ENCODE measurements at regions not wholly inside any gene's neighbourhood (a gene's known extent, or its start where the extent isn't known, plus 50 kb on each side); places are given as distances from the start of the nearest gene placed in this dataset.
A peak's percentile ranks its signal among the peaks of the same experiment; 100 is the strongest.

GRCh38 chr18:1599196-1599595, 694.5 kb downstream of the ADCYAP1 start:
- Histone ChIP-seq H3K4me3 (ENCODE audit: low read depth, low read length) (no peak overlapping the region), H3K9me3 (ENCODE audit: severe bottlenecking) (no peaks in the 10 kb centered on the region), H3K27ac (no peak overlapping the region), H3K27me3 (ENCODE audit: insufficient read depth, low read depth, severe bottlenecking) (no peaks in the 10 kb centered on the region), H3K36me3 (no peaks in the 10 kb centered on the region)
- no peak for TF ChIP-seq CTCF (IDR thresholded peaks at IDR 0.05; ENCODE audit: low read depth, low read length)
- no peak for DNase-seq

- peak; percentile 74 for DNase-seq
- no peak for TF ChIP-seq CTCF (IDR thresholded peaks at IDR 0.05; ENCODE audit: low read depth, low read length)
- Histone ChIP-seq H3K36me3 (no peaks in the 10 kb centered on the region), H3K27me3 (ENCODE audit: insufficient read depth, low read depth, severe bottlenecking) (no peaks in the 10 kb centered on the region), H3K4me3 (ENCODE audit: low read depth, low read length) (no peak overlapping the region), H3K27ac (peak overlapping the region; percentile 13), H3K9me3 (ENCODE audit: severe bottlenecking) (no peaks in the 10 kb centered on the region)
These were observed 700.1 kb downstream of the ADCYAP1 start for GRCh38 chr18:1604751-1605150.

GRCh38 chr18:1618364-1618763, 713.7 kb downstream of the ADCYAP1 start:
- H3K9me3 ChIP-seq (ENCODE audit: severe bottlenecking) = no peaks in the 10 kb centered on the region
- no peaks in the 10 kb centered on the region for H3K27me3 ChIP-seq (ENCODE audit: insufficient read depth, low read depth, severe bottlenecking)
- no peak for TF ChIP-seq CTCF (IDR thresholded peaks at IDR 0.05; ENCODE audit: low read depth, low read length)
- no peak overlapping the region for H3K27ac ChIP-seq
- no peak overlapping the region for H3K4me3 ChIP-seq (ENCODE audit: low read depth, low read length)
- H3K36me3 ChIP-seq = no peaks in the 10 kb centered on the region
- no peak for DNase-seq

DNA sequence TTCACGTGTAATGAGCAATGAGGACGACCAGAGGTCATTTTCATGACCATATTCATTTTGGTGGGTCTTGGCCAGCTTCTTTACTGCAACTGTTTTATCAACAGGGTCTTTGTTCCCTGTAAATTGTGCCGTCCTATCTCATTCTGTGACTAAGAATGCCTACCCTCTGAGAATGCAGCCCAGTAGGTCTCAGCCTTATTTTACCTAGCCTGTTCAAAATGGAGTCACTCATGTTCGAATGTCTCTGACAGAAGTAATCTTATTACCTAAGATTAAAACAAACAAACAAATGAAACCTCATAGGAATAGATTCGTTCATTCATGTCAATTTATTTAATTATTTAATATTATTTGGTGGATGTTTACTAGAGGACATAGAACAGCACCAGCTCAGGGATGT, 714.8 kb downstream of the ADCYAP1 start:
- no peak for DNase-seq
- TF ChIP-seq CTCF (IDR thresholded peaks at IDR 0.05; ENCODE audit: low read depth, low read length) = no peak
- H3K9me3 ChIP-seq (ENCODE audit: severe bottlenecking) = no peaks in the 10 kb centered on the region
- H3K27ac ChIP-seq = no peak overlapping the region
- no peak overlapping the region for H3K4me3 ChIP-seq (ENCODE audit: low read depth, low read length)
- no peaks in the 10 kb centered on the region for H3K27me3 ChIP-seq (ENCODE audit: insufficient read depth, low read depth, severe bottlenecking)
- H3K36me3 ChIP-seq = no peaks in the 10 kb centered on the region

DNA sequence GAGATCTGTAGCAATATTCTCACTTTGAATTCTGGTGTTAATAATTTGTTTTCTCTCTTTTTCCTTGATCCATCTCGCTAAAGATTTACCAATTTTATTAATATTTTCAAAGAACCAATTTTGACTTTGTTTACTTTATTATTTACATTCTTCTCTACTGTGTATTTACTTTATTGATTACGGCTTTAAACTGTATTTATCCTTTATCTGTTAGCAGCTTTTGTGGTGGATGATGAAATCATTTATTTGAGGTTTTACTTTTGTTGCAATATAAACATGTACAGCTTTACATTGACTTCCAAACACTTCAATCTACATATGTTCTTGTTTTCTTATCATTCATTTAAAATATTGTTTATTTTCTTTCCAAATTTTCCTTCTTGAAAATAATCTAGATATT, 719.9 kb downstream of the ADCYAP1 start:
- no peak for DNase-seq
- H3K27me3 ChIP-seq (ENCODE audit: insufficient read depth, low read depth, severe bottlenecking) = no peaks in the 10 kb centered on the region
- no peaks in the 10 kb centered on the region for H3K36me3 ChIP-seq
- TF ChIP-seq CTCF (IDR thresholded peaks at IDR 0.05; ENCODE audit: low read depth, low read length) = no peak
- no peaks in the 10 kb centered on the region for H3K9me3 ChIP-seq (ENCODE audit: severe bottlenecking)
- no peak overlapping the region for H3K27ac ChIP-seq
- H3K4me3 ChIP-seq (ENCODE audit: low read depth, low read length) = no peak overlapping the region

DNA sequence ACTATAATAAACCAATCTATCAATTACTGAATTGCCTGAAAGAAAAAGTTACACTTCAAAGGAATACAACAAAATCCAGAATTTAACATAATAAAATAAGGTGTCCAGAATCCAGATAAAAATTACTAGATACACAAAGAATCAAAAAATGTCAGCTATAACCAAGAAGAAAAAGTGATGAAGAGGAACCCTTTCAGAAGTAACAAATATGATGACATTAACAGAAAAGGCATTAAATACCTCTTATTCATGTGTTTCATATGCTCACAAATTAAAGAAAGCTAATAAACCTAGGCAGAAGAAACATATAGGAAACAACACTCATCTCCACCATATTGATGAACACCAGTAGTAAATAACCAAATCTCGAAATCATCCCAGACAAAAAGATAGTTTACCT, 722.8 kb downstream of the ADCYAP1 start:
- Histone ChIP-seq H3K27me3 (ENCODE audit: insufficient read depth, low read depth, severe bottlenecking) (no peaks in the 10 kb centered on the region), H3K9me3 (ENCODE audit: severe bottlenecking) (no peaks in the 10 kb centered on the region), H3K36me3 (no peaks in the 10 kb centered on the region), H3K27ac (no peak overlapping the region), H3K4me3 (ENCODE audit: low read depth, low read length) (no peak overlapping the region)
- DNase-seq = no peak
- no peak for TF ChIP-seq CTCF (IDR thresholded peaks at IDR 0.05; ENCODE audit: low read depth, low read length)
